ENCODE measurements at regions not wholly inside any gene's neighbourhood (a gene's known extent, or its start where the extent isn't known, plus 50 kb on each side); places are given as distances from the start of the nearest gene placed in this dataset.
"Not testable (repeated sequence)": the region's sequence is repeated elsewhere in the genome, so short reads cannot be mapped to it uniquely, and the experiment has no call there.

- no peak for FAIRE-seq
Measured at GRCh38 chr1:217136895-217137205, 413.6 kb upstream of the ESRRG start.

GRCh38 chr1:217135987-217136894 is 413.0 kb upstream of the ESRRG start:
- FAIRE-seq, result no peak

- FAIRE-seq, result no peak
Measured at GRCh38 chr1:217135569-217135915, 412.3 kb upstream of the ESRRG start.

- no peak for FAIRE-seq
Measured at GRCh38 chr1:217134857-217135568, 411.8 kb upstream of the ESRRG start.

GRCh38 chr1:217133958-217134856 is 411.0 kb upstream of the ESRRG start:
- FAIRE-seq, result no peak

GRCh38 chr1:217133092-217133491 is 409.9 kb upstream of the ESRRG start:
- FAIRE-seq, result no peak

GRCh38 chr1:217123340-217123739 is 400.1 kb upstream of the ESRRG start:
- not testable (repeated sequence) for FAIRE-seq

- FAIRE-seq, result no peak
Measured at GRCh38 chr1:217117973-217118465, 394.8 kb upstream of the ESRRG start.

- FAIRE-seq, result no peak
Measured at GRCh38 chr1:217115404-217116380, 392.5 kb upstream of the ESRRG start.

GRCh38 chr1:217109928-217110327 is 386.7 kb upstream of the ESRRG start:
- FAIRE-seq, result no peak

- no peak for FAIRE-seq
Measured at GRCh38 chr1:217106231-217106901, 383.1 kb upstream of the ESRRG start.

- no peak for FAIRE-seq
Measured at GRCh38 chr1:217105437-217105836, 382.2 kb upstream of the ESRRG start.

- FAIRE-seq, result no peak
Measured at GRCh38 chr1:217097819-217098218, 374.6 kb upstream of the ESRRG start.

GRCh38 chr1:217096200-217096599 is 373.0 kb upstream of the ESRRG start:
- no peak for FAIRE-seq

- no peak for FAIRE-seq
Measured at GRCh38 chr1:217095050-217095622, 371.9 kb upstream of the ESRRG start.

- no peak for FAIRE-seq
Measured at GRCh38 chr1:217091561-217091960, 368.3 kb upstream of the ESRRG start.

- no peak for FAIRE-seq
Measured at GRCh38 chr1:217090060-217090911, 367.1 kb upstream of the ESRRG start.

GRCh38 chr1:217089361-217090014 is 366.3 kb upstream of the ESRRG start:
- FAIRE-seq, result no peak

- no peak for FAIRE-seq
Measured at GRCh38 chr1:217088521-217089284, 365.5 kb upstream of the ESRRG start.
